WERI-Rb-1 (cell line): ENCODE measurements at regions not wholly inside any gene's neighbourhood (a gene's known extent, or its start where the extent isn't known, plus 50 kb on each side); places are given as distances from the start of the nearest gene placed in this dataset.
"Not testable (repeated sequence)": the region's sequence is repeated elsewhere in the genome, so short reads cannot be mapped to it uniquely, and the experiment has no call there.

Experiments used
- DNase-seq: peaks from one replicate; pipeline ENCODE4 v3.0.0-alpha.2; 2020
- H3K27ac ChIP-seq: fragments of 250-450 bp; sonication (Bioruptor Pico); 2 replicates; pipeline ENCODE4 v1.5.1; 2020; ENCODE audit warnings: mild to moderate bottlenecking, moderate library complexity
- H3K27me3 ChIP-seq: fragments of 250-450 bp; sonication (Bioruptor Pico); 2 replicates; pipeline ENCODE4 v1.5.1; 2021; ENCODE audit warnings: mild to moderate bottlenecking, low read depth, moderate library complexity; ENCODE audit not compliant: insufficient read depth, severe bottlenecking
- H3K36me3 ChIP-seq: fragments of 250-450 bp; sonication (Bioruptor Pico); 2 replicates; pipeline ENCODE4 v1.5.1; 2020; ENCODE audit warnings: mild to moderate bottlenecking, moderate library complexity
- H3K4me3 ChIP-seq: 2 replicates; pipeline ENCODE4 v1.5.1; 2011; ENCODE audit warnings: low read depth, mild to moderate bottlenecking, control low read depth, low read length
- H3K9me3 ChIP-seq: fragments of 250-450 bp; sonication (Bioruptor Pico); 2 replicates; pipeline ENCODE4 v1.5.1; 2021; ENCODE audit warnings: mild to moderate bottlenecking, moderate library complexity; ENCODE audit not compliant: severe bottlenecking
- TF ChIP-seq, protein P1 (sequence below): IDR thresholded peaks from 2 replicates; pipeline ENCODE4 v1.5.1; 2011; ENCODE audit warnings: low read depth, mild to moderate bottlenecking, control low read depth, inconsistent platforms, low read length

GRCh38 chr6:14552891-14553290, 435.3 kb downstream of the CD83 start:
- Histone ChIP-seq H3K9me3 (no peaks in the 10 kb centered on the region), H3K36me3 (no peaks in the 10 kb centered on the region), H3K4me3 (no peak overlapping the region), H3K27me3 (no peaks in the 10 kb centered on the region), H3K27ac (no peak overlapping the region)
- TF ChIP-seq, protein P1, sequence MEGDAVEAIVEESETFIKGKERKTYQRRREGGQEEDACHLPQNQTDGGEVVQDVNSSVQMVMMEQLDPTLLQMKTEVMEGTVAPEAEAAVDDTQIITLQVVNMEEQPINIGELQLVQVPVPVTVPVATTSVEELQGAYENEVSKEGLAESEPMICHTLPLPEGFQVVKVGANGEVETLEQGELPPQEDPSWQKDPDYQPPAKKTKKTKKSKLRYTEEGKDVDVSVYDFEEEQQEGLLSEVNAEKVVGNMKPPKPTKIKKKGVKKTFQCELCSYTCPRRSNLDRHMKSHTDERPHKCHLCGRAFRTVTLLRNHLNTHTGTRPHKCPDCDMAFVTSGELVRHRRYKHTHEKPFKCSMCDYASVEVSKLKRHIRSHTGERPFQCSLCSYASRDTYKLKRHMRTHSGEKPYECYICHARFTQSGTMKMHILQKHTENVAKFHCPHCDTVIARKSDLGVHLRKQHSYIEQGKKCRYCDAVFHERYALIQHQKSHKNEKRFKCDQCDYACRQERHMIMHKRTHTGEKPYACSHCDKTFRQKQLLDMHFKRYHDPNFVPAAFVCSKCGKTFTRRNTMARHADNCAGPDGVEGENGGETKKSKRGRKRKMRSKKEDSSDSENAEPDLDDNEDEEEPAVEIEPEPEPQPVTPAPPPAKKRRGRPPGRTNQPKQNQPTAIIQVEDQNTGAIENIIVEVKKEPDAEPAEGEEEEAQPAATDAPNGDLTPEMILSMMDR: no peak
- no peak for DNase-seq

DNA sequence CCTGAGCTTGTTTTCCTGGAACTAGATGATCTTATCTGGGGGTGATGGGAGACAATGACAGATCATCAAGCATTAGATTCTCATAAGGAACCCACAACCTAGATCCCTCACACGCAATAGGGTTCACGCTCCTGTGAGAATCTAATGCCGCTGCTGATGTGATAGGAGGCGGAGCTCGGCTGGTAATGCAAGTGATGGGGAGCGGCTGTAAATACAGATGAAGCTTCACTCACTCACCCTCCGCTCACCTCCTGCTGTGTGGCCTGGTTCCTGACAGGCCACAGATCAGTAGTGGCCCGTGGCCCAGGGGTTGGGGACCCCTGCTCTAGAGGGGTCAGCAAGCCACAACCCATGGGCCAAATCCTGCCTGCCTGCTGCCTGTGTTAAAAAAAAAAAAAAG, 435.9 kb downstream of the CD83 start:
- Histone ChIP-seq H3K36me3 (no peaks in the 10 kb centered on the region), H3K27me3 (no peaks in the 10 kb centered on the region), H3K9me3 (no peaks in the 10 kb centered on the region), H3K4me3 (no peak overlapping the region), H3K27ac (no peak overlapping the region)
- DNase-seq: no peak
- TF ChIP-seq, protein P1: no peak

- Histone ChIP-seq H3K36me3 (no peaks in the 10 kb centered on the region), H3K27ac (no peak overlapping the region), H3K4me3 (no peak overlapping the region), H3K9me3 (no peaks in the 10 kb centered on the region), H3K27me3 (no peaks in the 10 kb centered on the region)
- TF ChIP-seq, protein P1: no peak
- no peak for DNase-seq
These were observed 438.2 kb downstream of the CD83 start for GRCh38 chr6:14555804-14556203.

- Histone ChIP-seq H3K4me3 (no peak overlapping the region), H3K27ac (no peak overlapping the region), H3K9me3 (peaks cover 5% of the 10 kb centered on the region), H3K36me3 (no peaks in the 10 kb centered on the region), H3K27me3 (no peaks in the 10 kb centered on the region)
- no peak for DNase-seq
- TF ChIP-seq, protein P1: no peak
These were observed 442.4 kb downstream of the CD83 start for GRCh38 chr6:14559746-14560536.

- not testable (repeated sequence) for H3K27ac ChIP-seq, H3K9me3 ChIP-seq, DNase-seq
These were observed 444.0 kb downstream of the CD83 start for GRCh38 chr6:14561563-14561962.

GRCh38 chr6:14567842-14568241, 450.3 kb downstream of the CD83 start:
- Histone ChIP-seq H3K4me3 (no peak overlapping the region), H3K9me3 (peaks cover 3% of the 10 kb centered on the region), H3K27ac (no peak overlapping the region), H3K36me3 (no peaks in the 10 kb centered on the region), H3K27me3 (no peaks in the 10 kb centered on the region)
- TF ChIP-seq, protein P1: no peak
- no peak for DNase-seq

More at GRCh38 chr6:14561563-14561962, 444.0 kb downstream of the CD83 start:
- not testable (repeated sequence) for H3K36me3 ChIP-seq, H3K4me3 ChIP-seq, H3K27me3 ChIP-seq
